Thyroid gland (tissue), 4 donors: ENCODE measurements at regions not wholly inside any gene's neighbourhood (a gene's known extent, or its start where the extent isn't known, plus 50 kb on each side); places are given as distances from the start of the nearest gene placed in this dataset.

Experiments
- CTCF ChIP-seq, 6 experiments: fragments of 200-600 bp in 3 of 6; fragments of 450-650 bp in 3 of 6; sonication (generic) in 3 of 6; IDR thresholded peaks; one replicate each; pipeline ENCODE4 v1.5.1; 2016 to 2019; ENCODE audit warnings: antibody characterized with exemption in 6 of 6, mild to moderate bottlenecking in 2 of 6, inconsistent platforms in 1 of 6, moderate library complexity in 1 of 6
- POLR2A ChIP-seq, 2 donors: fragments of 450-650 bp; IDR thresholded peaks; one replicate each; pipeline ENCODE4 v1.6.1; 2017; ENCODE audit warnings: antibody characterized with exemption in 2 of 2, mild to moderate bottlenecking in 2 of 2, moderate library complexity in 1 of 2

GRCh38 chr13:48817166-48817802 lies 158.4 kb upstream of the FNDC3A start:
- no peak for TF ChIP-seq CTCF (IDR thresholded peaks at IDR 0.05)
- no peak for TF ChIP-seq POLR2A (IDR thresholded peaks at IDR 0.05)
